ENCODE measurements at regions not wholly inside any gene's neighbourhood (a gene's known extent, or its start where the extent isn't known, plus 50 kb on each side); places are given as distances from the start of the nearest gene placed in this dataset.

- no peaks in the 10 kb centered on the region for H3K9me1 ChIP-seq (ENCODE audit: control insufficient read depth, insufficient read depth, low read length)
- CTCF ChIA-PET (ENCODE audit: low intra/inter-chr PET ratio) = no interaction called here
- no peak for FAIRE-seq
- no peaks in the 10 kb centered on the region for H3K36me3 ChIP-seq (ENCODE audit: control insufficient read depth, insufficient read depth, low read length)
- POLR2A ChIA-PET = interaction anchor here (0.7 kb wide), 1 partner anchor 1063 kb away, joined by 3 read pairs; no protein-coding TSS in a partner anchor
- no peak overlapping the region for H3K4me2 ChIP-seq (ENCODE audit: insufficient read depth, low read length)
- H2AFZ ChIP-seq (ENCODE audit: low read depth, low read length) = no peak overlapping the region
- H3K27ac ChIP-seq (ENCODE audit: extremely low read depth, low read depth, low read length) = no peak overlapping the region
- TF ChIP-seq HSF4 (CRISPR knock-in tag; IDR thresholded peaks at IDR 0.05; ENCODE audit: borderline replicate concordance) = no peak
- H4K20me1 ChIP-seq (replicated peaks; ENCODE audit: control insufficient read depth, insufficient read depth, low read length) = no peaks in the 10 kb centered on the region
- no peak overlapping the region for H3K9ac ChIP-seq (ENCODE audit: insufficient read depth in 1 of 2, low read depth in 2 of 2, low read length in 2 of 2)
- no peaks in the 10 kb centered on the region for H3K27me3 ChIP-seq (ENCODE audit: control insufficient read depth in 2 of 2, insufficient read depth in 2 of 2, low read length in 2 of 2)
- no peak overlapping the region for H3K4me3 ChIP-seq
- no peaks in the 10 kb centered on the region for H3K9me3 ChIP-seq (replicated peaks; ENCODE audit: control insufficient read depth, insufficient read depth, low read depth, low read length)
- 0% methylated on average over 3 of the region's 3 CpGs for WGBS (ENCODE audit: insufficient coverage, low coverage, missing lambda C conversion rate)
- no peaks in the 10 kb centered on the region for H3K4me1 ChIP-seq (replicated peaks in 1 of 2; ENCODE audit: control insufficient read depth in 2 of 2, insufficient read depth in 2 of 2, low read length in 2 of 2)
- ATAC-seq = no peak
- in situ Hi-C loops (cut with MboI) (no loop called here), intact Hi-C loops (cut with micrococcal nuclease) (no loop called here)
- no TSS peak for BruUV-seq (replicated peaks)
- no peaks in the 10 kb centered on the region for H3K79me2 ChIP-seq (ENCODE audit: control insufficient read depth, insufficient read depth, low read length)
- no peak for DNase-seq (ENCODE audit: extremely low read depth in 1 of 4, low spot score in 3 of 4)
Measured at GRCh38 chr5:155625315-155625714, 611.8 kb downstream of the KIF4B start.

GRCh38 chr5:155625897-155626543, 612.5 kb downstream of the KIF4B start:
- Histone ChIP-seq H3K36me3 (ENCODE audit: control insufficient read depth, insufficient read depth, low read length) (no peaks in the 10 kb centered on the region), H3K4me2 (ENCODE audit: insufficient read depth, low read length) (no peak overlapping the region), H3K9me1 (ENCODE audit: control insufficient read depth, insufficient read depth, low read length) (no peaks in the 10 kb centered on the region), H2AFZ (ENCODE audit: low read depth, low read length) (no peak overlapping the region), H3K4me3 (no peak overlapping the region), H3K9ac (ENCODE audit: insufficient read depth in 1 of 2, low read depth in 2 of 2, low read length in 2 of 2) (no peak overlapping the region), H3K27me3 (ENCODE audit: control insufficient read depth in 2 of 2, insufficient read depth in 2 of 2, low read length in 2 of 2) (no peaks in the 10 kb centered on the region), H3K27ac (ENCODE audit: extremely low read depth, low read depth, low read length) (no peak overlapping the region), H3K9me3 (replicated peaks; ENCODE audit: control insufficient read depth, insufficient read depth, low read depth, low read length) (no peaks in the 10 kb centered on the region), H3K79me2 (ENCODE audit: control insufficient read depth, insufficient read depth, low read length) (no peaks in the 10 kb centered on the region), H3K4me1 (replicated peaks in 1 of 2; ENCODE audit: control insufficient read depth in 2 of 2, insufficient read depth in 2 of 2, low read length in 2 of 2) (no peaks in the 10 kb centered on the region), H4K20me1 (replicated peaks; ENCODE audit: control insufficient read depth, insufficient read depth, low read length) (no peaks in the 10 kb centered on the region)
- CTCF ChIA-PET (ENCODE audit: low intra/inter-chr PET ratio) = no interaction called here
- POLR2A ChIA-PET = interaction anchor here (0.7 kb wide), 1 partner anchor 1062 kb away, joined by 3 read pairs; no protein-coding TSS in a partner anchor
- FAIRE-seq (no peak), ATAC-seq (no peak), DNase-seq (ENCODE audit: extremely low read depth in 1 of 4, low spot score in 3 of 4) (no peak)
- WGBS (ENCODE audit: insufficient coverage, low coverage, missing lambda C conversion rate) = 2% methylated on average over 3 of the region's 3 CpGs
- intact Hi-C loops (cut with micrococcal nuclease) = no loop called here
- TF ChIP-seq ZFP1 (CRISPR knock-in tag; IDR thresholded peaks at IDR 0.05) = no peak
- no peak for TF ChIP-seq ZKSCAN3 (CRISPR knock-in tag; IDR thresholded peaks at IDR 0.05)
- TF ChIP-seq GTF2E2 (tag; IDR thresholded peaks at IDR 0.05) = no peak
- no peak for TF ChIP-seq USF1 (CRISPR knock-in tag; IDR thresholded peaks at IDR 0.05)
- no peak for TF ChIP-seq JUNB (CRISPR knock-in tag; conservative IDR thresholded peaks at IDR 0.05)
- no peak for TF ChIP-seq ZNF696 (CRISPR knock-in tag; conservative IDR thresholded peaks at IDR 0.05)
- no peak for TF ChIP-seq ZZZ3 (IDR thresholded peaks at IDR 0.05)
- TF ChIP-seq TOE1 (IDR thresholded peaks at IDR 0.05; ENCODE audit: borderline replicate concordance) = no peak
- no peak for TF ChIP-seq TOE1 (CRISPR knock-in tag; IDR thresholded peaks at IDR 0.05; ENCODE audit: borderline replicate concordance, low read depth)
- BruUV-seq (replicated peaks) = no TSS peak
- in situ Hi-C loops (cut with MboI) = no loop called here
